ENCODE measurements at regions not wholly inside any gene's neighbourhood (a gene's known extent, or its start where the extent isn't known, plus 50 kb on each side); places are given as distances from the start of the nearest gene placed in this dataset.
A peak's percentile ranks its signal among the peaks of the same experiment; 100 is the strongest.

GRCh38 chr2:72000110-72000509, 147.6 kb downstream of the CYP26B1 start:
- no peak for TF ChIP-seq GATA3 (IDR thresholded peaks at IDR 0.05; ENCODE audit: low read depth, low read length)
- TF ChIP-seq GATA2 (IDR thresholded peaks at IDR 0.05; ENCODE audit: low read depth, low read length) = no peak

GRCh38 chr2:71999580-71999979, 148.1 kb downstream of the CYP26B1 start:
- TF ChIP-seq GATA3 (IDR thresholded peaks at IDR 0.05; ENCODE audit: low read depth, low read length) = no peak
- no peak for TF ChIP-seq GATA2 (IDR thresholded peaks at IDR 0.05; ENCODE audit: low read depth, low read length)

- no peak for TF ChIP-seq GATA3 (IDR thresholded peaks at IDR 0.05; ENCODE audit: low read depth, low read length)
Measured at GRCh38 chr2:71997843-71998242, 149.8 kb downstream of the CYP26B1 start.

DNA sequence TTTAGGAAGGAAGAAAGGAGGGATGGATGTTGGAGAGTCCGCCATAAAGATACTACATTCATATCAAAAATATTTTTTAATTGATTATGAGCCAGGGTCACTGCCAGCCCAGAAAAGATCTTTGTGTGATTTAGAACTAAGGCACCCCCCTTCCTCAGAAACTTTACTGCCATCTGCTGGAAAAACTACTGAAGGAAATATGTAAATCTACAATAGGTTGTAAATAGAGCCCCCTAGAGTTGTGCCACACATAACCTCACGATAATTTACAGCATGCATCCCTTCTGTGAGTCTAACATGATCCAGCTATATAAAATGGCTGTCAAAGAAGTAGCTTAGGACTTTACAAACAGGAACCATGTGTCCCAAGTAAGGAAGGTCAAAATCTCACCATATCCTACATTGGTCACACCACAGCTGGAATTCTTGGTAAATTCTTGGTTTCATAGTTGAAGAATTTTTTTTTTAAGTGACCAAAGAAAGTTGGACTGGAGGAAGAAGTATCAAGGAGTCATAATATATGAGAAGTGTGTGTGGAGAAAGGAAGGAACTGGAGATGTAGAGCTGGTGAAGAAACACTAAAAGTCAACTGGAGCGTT, 152.5 kb downstream of the CYP26B1 start:
- TF ChIP-seq GATA3 (IDR thresholded peaks at IDR 0.05; ENCODE audit: low read depth, low read length) (no peak), GATA2 (IDR thresholded peaks at IDR 0.05; ENCODE audit: low read depth, low read length) (no peak)

- TF ChIP-seq GATA2 (IDR thresholded peaks at IDR 0.05; ENCODE audit: low read depth, low read length) (no peak), GATA3 (IDR thresholded peaks at IDR 0.05; ENCODE audit: low read depth, low read length) (no peak)
Measured at GRCh38 chr2:71992036-71992435, 155.6 kb downstream of the CYP26B1 start.

DNA sequence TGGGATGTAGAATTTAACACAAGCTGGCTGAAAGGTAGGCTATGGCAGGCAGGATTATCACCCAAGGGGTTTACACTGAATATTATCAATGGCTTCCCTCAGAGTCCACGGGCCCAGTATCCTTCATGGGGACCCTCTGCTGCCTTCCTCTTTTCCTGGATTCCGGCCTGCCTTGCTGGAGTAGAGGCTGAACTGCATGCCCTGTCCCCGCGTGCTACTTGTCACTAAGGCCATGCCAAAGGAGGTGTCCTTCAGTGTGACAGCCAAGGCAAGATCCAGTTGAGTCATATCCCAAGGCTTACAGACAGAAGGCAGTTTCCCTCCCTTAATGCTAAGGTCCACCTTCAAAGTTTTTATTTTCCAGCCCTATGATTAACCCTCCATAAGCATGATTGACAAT, 156.3 kb downstream of the CYP26B1 start:
- TF ChIP-seq GATA2 (IDR thresholded peaks at IDR 0.05; ENCODE audit: low read depth, low read length) = no peak

- TF ChIP-seq GATA2 (IDR thresholded peaks at IDR 0.05; ENCODE audit: low read depth, low read length) (no peak), GATA3 (IDR thresholded peaks at IDR 0.05; ENCODE audit: low read depth, low read length) (no peak)
Measured at GRCh38 chr2:71990826-71991225, 156.8 kb downstream of the CYP26B1 start.

DNA sequence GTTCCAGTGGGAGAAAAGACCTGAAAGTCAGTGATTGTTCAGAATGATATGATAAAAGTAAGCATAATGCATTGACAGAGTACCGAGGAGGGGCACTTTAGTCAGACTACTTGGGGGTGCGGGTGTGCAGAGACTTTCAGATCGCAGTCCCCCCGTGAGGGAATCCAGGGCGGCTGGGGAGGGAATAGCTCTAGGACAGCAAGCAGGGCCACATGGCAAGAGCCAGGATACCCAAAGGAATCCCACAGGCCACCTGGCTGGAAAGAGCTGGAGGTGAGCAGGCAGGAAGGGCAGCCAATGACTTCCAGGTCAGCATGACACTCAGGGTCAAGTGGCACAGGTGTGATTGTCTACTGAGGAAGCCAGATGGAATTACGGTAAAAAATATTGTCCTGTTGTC, 157.5 kb downstream of the CYP26B1 start:
- TF ChIP-seq GATA3 (IDR thresholded peaks at IDR 0.05; ENCODE audit: low read depth, low read length) = no peak
- no peak for TF ChIP-seq GATA2 (IDR thresholded peaks at IDR 0.05; ENCODE audit: low read depth, low read length)

- TF ChIP-seq GATA2 (IDR thresholded peaks at IDR 0.05; ENCODE audit: low read depth, low read length) (no peak), GATA3 (IDR thresholded peaks at IDR 0.05; ENCODE audit: low read depth, low read length) (no peak)
Measured at GRCh38 chr2:71989671-71990070, 158.0 kb downstream of the CYP26B1 start.

DNA sequence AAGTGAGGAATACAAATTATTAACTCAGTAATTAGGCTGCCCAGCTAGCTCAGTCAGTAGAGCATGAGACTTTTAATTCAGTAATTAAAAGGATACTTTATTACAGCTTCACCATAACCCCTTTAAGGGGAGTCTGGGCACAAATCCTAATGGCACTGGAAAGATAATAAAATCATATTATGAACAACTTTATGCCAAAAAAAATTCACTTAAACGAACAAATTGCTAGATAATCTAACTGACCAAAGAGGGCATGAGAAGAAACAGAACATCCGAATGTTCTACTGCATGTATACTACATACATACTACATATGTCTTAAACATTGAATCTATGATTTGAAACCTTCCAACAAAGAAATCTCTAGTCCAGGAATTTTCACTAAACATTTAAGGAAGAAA, 159.5 kb downstream of the CYP26B1 start:
- peak; percentile 50; the same call in 1 of the 2 replicates for TF ChIP-seq GATA3 (IDR thresholded peaks at IDR 0.05; ENCODE audit: low read depth, low read length)
- TF ChIP-seq GATA2 (IDR thresholded peaks at IDR 0.05; ENCODE audit: low read depth, low read length) = no peak

DNA sequence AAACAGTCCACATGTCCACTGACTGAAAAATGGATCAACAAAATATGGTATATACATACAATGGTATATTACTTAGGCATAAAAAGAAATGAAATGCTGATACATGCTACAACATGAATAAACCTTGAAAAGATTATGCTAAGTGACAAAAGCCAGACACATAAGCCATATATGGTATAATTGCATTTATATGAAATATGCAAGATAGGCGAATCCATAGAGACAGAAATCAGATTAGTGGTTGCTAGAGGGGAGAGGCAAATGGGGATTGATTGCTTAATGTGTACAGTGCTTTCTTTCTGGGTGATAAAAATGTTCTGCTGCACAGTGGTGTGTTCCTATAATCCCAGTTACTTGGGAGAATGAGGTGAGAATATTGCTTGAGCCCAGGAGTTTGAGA, 171.0 kb downstream of the CYP26B1 start:
- TF ChIP-seq GATA2 (IDR thresholded peaks at IDR 0.05; ENCODE audit: low read depth, low read length) (peak; percentile 75; the same call in 1 of the 2 replicates), GATA3 (IDR thresholded peaks at IDR 0.05; ENCODE audit: low read depth, low read length) (peak; percentile 80)

DNA sequence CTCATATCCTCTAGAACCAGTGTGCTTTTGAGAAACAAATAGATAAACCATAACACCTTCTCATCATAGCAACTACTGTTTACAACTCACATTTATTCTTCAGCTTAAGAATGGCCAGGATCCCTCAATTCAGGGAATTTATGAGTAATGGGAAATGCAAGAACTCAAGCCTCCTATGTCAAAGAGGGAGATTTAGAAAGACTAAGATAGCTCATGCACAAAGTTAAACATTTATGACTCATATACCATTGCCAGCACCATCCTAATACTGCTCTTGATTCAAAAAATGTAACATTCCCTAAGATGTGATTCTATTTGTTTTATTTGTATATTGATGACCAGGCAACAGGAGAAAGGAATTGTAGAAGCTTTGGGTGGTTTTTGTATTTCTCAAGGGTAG, 172.8 kb downstream of the CYP26B1 start:
- no peak for TF ChIP-seq GATA2 (IDR thresholded peaks at IDR 0.05; ENCODE audit: low read depth, low read length)
- no peak for TF ChIP-seq GATA3 (IDR thresholded peaks at IDR 0.05; ENCODE audit: low read depth, low read length)

- TF ChIP-seq GATA3 (IDR thresholded peaks at IDR 0.05; ENCODE audit: low read depth, low read length) (no peak), GATA2 (IDR thresholded peaks at IDR 0.05; ENCODE audit: low read depth, low read length) (no peak)
Measured at GRCh38 chr2:71971493-71971892, 176.2 kb downstream of the CYP26B1 start.

GRCh38 chr2:71965530-71965929, 182.1 kb downstream of the CYP26B1 start:
- TF ChIP-seq GATA2 (IDR thresholded peaks at IDR 0.05; ENCODE audit: low read depth, low read length) (no peak), GATA3 (IDR thresholded peaks at IDR 0.05; ENCODE audit: low read depth, low read length) (no peak)

GRCh38 chr2:71962911-71963694, 184.6 kb downstream of the CYP26B1 start:
- TF ChIP-seq GATA2 (IDR thresholded peaks at IDR 0.05; ENCODE audit: low read depth, low read length) (no peak), GATA3 (IDR thresholded peaks at IDR 0.05; ENCODE audit: low read depth, low read length) (no peak)
